HCT116 (cell line): ENCODE measurements at regions not wholly inside any gene's neighbourhood (a gene's known extent, or its start where the extent isn't known, plus 50 kb on each side); places are given as distances from the start of the nearest gene placed in this dataset.

Source experiments
- ATAC-seq: fragments of 200-7000 bp; cut with Tn5 transposase; 2 replicates; pipeline ENCODE4 v1.9.1; 2020; ENCODE audit warnings: mild to moderate bottlenecking, moderate library complexity
- BruUV-seq: library from RNA; stranded (reverse); fragments of 400-500 nt; replicated peaks from 2 replicates; lab custom pipeline; 2021; lab: Mats Ljungman, UMichigan
- CTCF ChIA-PET: fragments of 300-600 bp; sonication (Branson Sonifier 250); formaldehyde crosslinking; loops from one replicate; lab custom pipeline; 2021; ENCODE audit warnings: antibody characterized with exemption; lab: Charles Lee
- POLR2A ChIA-PET: fragments of 300-600, 350-600 bp; sonication (Branson Sonifier 250); formaldehyde crosslinking; loops from one replicate; lab custom pipeline; 2021; ENCODE audit warnings: antibody characterized with exemption; lab: Charles Lee
- RAD21 ChIA-PET, 2 experiments: fragments of 300-600 bp; sonication (Branson Sonifier 250); formaldehyde crosslinking; loops; one replicate each; lab custom pipeline; 2023; ENCODE audit warnings: low total read pairs in 2 of 2; ENCODE audit not compliant: uncharacterized antibody in 2 of 2, unreplicated experiment in 2 of 2, low non-redundant PET in 1 of 2; lab: Charles Lee
- DNase-seq: peaks from one replicate; pipeline ENCODE4 v3.0.0-alpha.2; 2010; ENCODE audit warnings: low read depth, low spot score
- H2AFZ ChIP-seq: fragments of 200-600 bp; shearing (Covaris generic), sonication (generic); 2 replicates; pipeline ENCODE4 v1.6.1; 2017; ENCODE audit warnings: low read depth, mixed run types, mixed read lengths, antibody characterized with exemption, low read length; ENCODE audit not compliant: poor library complexity, severe bottlenecking
- H3K27ac ChIP-seq: 2 replicates; pipeline ENCODE4 v1.5.1; 2012; ENCODE audit warnings: low read depth, low read length
- H3K27me3 ChIP-seq: fragments of 200-600 bp; sonication (generic); 2 replicates; pipeline ENCODE4 v1.6.1; 2016; ENCODE audit warnings: mixed run types, low read length, mixed read lengths; ENCODE audit not compliant: insufficient read depth
- H3K36me3 ChIP-seq, 2 experiments: fragments of 200-500 bp in 1 of 2; fragments of 200-600 bp in 1 of 2; sonication (Bioruptor generic) in 1 of 2; sonication (generic) in 1 of 2; 2 replicates each; pipeline versions ENCODE4 v1.5.1 to v1.6.1; 2014 to 2016; ENCODE audit warnings: low read length in 2 of 2, inconsistent platforms in 1 of 2, mixed read lengths in 1 of 2, mixed run types in 1 of 2; ENCODE audit not compliant: insufficient read depth in 2 of 2, control insufficient read depth in 1 of 2
- H3K4me1 ChIP-seq, 2 experiments: fragments of 200-600 bp in 1 of 2; sonication (generic) in 1 of 2; 2 replicates each; pipeline versions ENCODE4 v1.5.1 to v1.6.1; 2012 to 2017; ENCODE audit warnings: low read length in 2 of 2, inconsistent platforms in 1 of 2, mild to moderate bottlenecking in 1 of 2, mixed read lengths in 1 of 2, mixed run types in 1 of 2, moderate library complexity in 1 of 2; ENCODE audit not compliant: insufficient read depth in 2 of 2, control insufficient read depth in 1 of 2
- H3K4me2 ChIP-seq: fragments of 200-600 bp; sonication (generic); 2 replicates; pipeline ENCODE4 v1.6.1; 2017; ENCODE audit warnings: mixed run types, low read length, mixed read lengths
- H3K4me3 ChIP-seq, 2 experiments: fragments of 200-600 bp in 1 of 2; sonication (generic) in 1 of 2; replicated peaks in 1 of 2; 2 replicates each; pipeline ENCODE4 v1.5.1; 2011 to 2016; ENCODE audit warnings: low read length in 2 of 2, control low read depth in 1 of 2, low read depth in 1 of 2, mild to moderate bottlenecking in 1 of 2, mixed read lengths in 1 of 2, mixed run types in 1 of 2
- H3K79me2 ChIP-seq: fragments of 200-600 bp; sonication (generic); 2 replicates; pipeline ENCODE4 v1.6.1; 2017; ENCODE audit warnings: mild to moderate bottlenecking, mixed run types, low read length, moderate library complexity, mixed read lengths; ENCODE audit not compliant: insufficient read depth
- H3K9ac ChIP-seq: fragments of 200-600 bp; sonication (generic); 2 replicates; pipeline ENCODE4 v1.6.1; 2016; ENCODE audit warnings: low read length, mixed read lengths
- H3K9me2 ChIP-seq: fragments of 200-600 bp; sonication (generic), shearing (Covaris generic); 2 replicates; pipeline ENCODE4 v1.6.1; 2017; ENCODE audit warnings: mixed run types, mild to moderate bottlenecking, moderate library complexity; ENCODE audit not compliant: insufficient read depth
- H3K9me3 ChIP-seq, 2 experiments: fragments of 200-500 bp in 1 of 2; fragments of 200-600 bp in 1 of 2; sonication (Bioruptor generic) in 1 of 2; sonication (generic) in 1 of 2; 2 replicates each; pipeline ENCODE4 v1.6.1; 2014 to 2017; ENCODE audit warnings: low read length in 2 of 2, mixed read lengths in 2 of 2, inconsistent platforms in 1 of 2, low read depth in 1 of 2, mild to moderate bottlenecking in 1 of 2, mixed run types in 1 of 2, moderate library complexity in 1 of 2; ENCODE audit not compliant: control insufficient read depth in 1 of 2, insufficient read depth in 1 of 2
- H4K20me1 ChIP-seq: fragments of 200-600 bp; sonication (generic), shearing (Covaris generic); 2 replicates; pipeline ENCODE4 v1.6.1; 2017; ENCODE audit warnings: mixed run types, mild to moderate bottlenecking, moderate library complexity; ENCODE audit not compliant: insufficient read depth
- CTCF ChIP-seq, 3 experiments: fragments of 200-600 bp in 1 of 3; sonication (generic) in 1 of 3; IDR thresholded peaks in 2 of 3; conservative IDR thresholded peaks in 1 of 3; 2 replicates each; pipeline ENCODE4 v1.5.1; 2012 to 2017; ENCODE audit warnings: low read depth in 2 of 3, low read length in 2 of 3, antibody characterized with exemption in 1 of 3, borderline replicate concordance in 1 of 3, control low read depth in 1 of 3, mild to moderate bottlenecking in 1 of 3, mixed read lengths in 1 of 3, mixed run types in 1 of 3, moderate library complexity in 1 of 3; ENCODE audit not compliant: insufficient read depth in 1 of 3
- EZH2phosphoT487 ChIP-seq: fragments of 200-600 bp; IDR thresholded peaks from 2 replicates; pipeline ENCODE4 v1.6.1; 2018; ENCODE audit warnings: antibody characterized with exemption, borderline replicate concordance
- FOSL1 ChIP-seq: IDR thresholded peaks from 2 replicates; pipeline ENCODE4 v1.6.1; 2012; ENCODE audit warnings: low read depth
- JUND ChIP-seq: IDR thresholded peaks from 2 replicates; pipeline ENCODE4 v1.6.1; 2012
- POLR2A ChIP-seq: IDR thresholded peaks from 2 replicates; pipeline ENCODE4 v1.7.0; 2011; ENCODE audit warnings: borderline replicate concordance; ENCODE audit not compliant: insufficient read depth, insufficient read length; ENCODE audit errors: extremely low read depth
- TCF7L2 ChIP-seq: IDR thresholded peaks from 2 replicates; pipeline ENCODE4 v1.7.0; 2011; ENCODE audit warnings: borderline replicate concordance, inconsistent platforms; ENCODE audit not compliant: insufficient read depth, insufficient read length; ENCODE audit errors: extremely low read depth
- ZBTB33 ChIP-seq: IDR thresholded peaks from 2 replicates; pipeline ENCODE4 v1.6.1; 2011; ENCODE audit warnings: mild to moderate bottlenecking, low read length, moderate library complexity; ENCODE audit not compliant: insufficient replicate concordance; ENCODE audit errors: extremely low read depth
- ZFX ChIP-seq: fragments of 450-650 bp; IDR thresholded peaks from 2 replicates; pipeline ENCODE4 v1.6.1; 2017
- intact Hi-C: fragments of 100-400 bp; cut with micrococcal nuclease; formaldehyde crosslinking; loops from 2 replicates; pipeline ENCODE4 v1.10.0; 2022

- ChIA-PET POLR2A (no interaction called here), RAD21 (no interaction called here), CTCF (interaction anchor here (0.6 kb wide), 1 partner anchor 57 kb away, joined by 3 read pairs; no protein-coding TSS in a partner anchor)
- H3K27me3 ChIP-seq = no peaks in the 10 kb centered on the region
- ATAC-seq (no peak), DNase-seq (no peak)
- H3K4me1 ChIP-seq = peaks cover 0 to 11% of the 10 kb centered on the region in 2 experiments; a peak in 1 of 4 replicates
- H3K4me3 ChIP-seq = no peak overlapping the region
- H3K4me2 ChIP-seq = no peak overlapping the region
- H3K79me2 ChIP-seq = no peaks in the 10 kb centered on the region
- H3K9me3 ChIP-seq = peaks cover 4 to 12% of the 10 kb centered on the region in 2 experiments; a peak in 2 of 4 replicates
- intact Hi-C loops = no loop called here
- no peaks in the 10 kb centered on the region for H4K20me1 ChIP-seq
- no TSS peak for BruUV-seq
- no peak overlapping the region for H3K9ac ChIP-seq
- TF ChIP-seq ZBTB33 (no peak), FOSL1 (no peak)
- no peaks in the 10 kb centered on the region for H3K36me3 ChIP-seq
- no peak overlapping the region for H3K27ac ChIP-seq
- no peaks in the 10 kb centered on the region for H3K9me2 ChIP-seq
- no peak overlapping the region for H2AFZ ChIP-seq
These were observed 85.5 kb upstream of the PPP1R26 start for GRCh38 chr9:135394131-135394530.

- intact Hi-C loops = no loop called here
- H3K27me3 ChIP-seq = no peaks in the 10 kb centered on the region
- DNase-seq = no peak
- ChIA-PET CTCF (no interaction called here), RAD21 (no interaction called here), POLR2A (no interaction called here)
- H3K27ac ChIP-seq = no peak overlapping the region
- H3K4me2 ChIP-seq = no peak overlapping the region
- BruUV-seq = no TSS peak
- H3K9me3 ChIP-seq = peaks cover 4 to 12% of the 10 kb centered on the region in 2 experiments; a peak in 2 of 4 replicates
- H3K9ac ChIP-seq = no peak overlapping the region
- H3K4me3 ChIP-seq = no peak overlapping the region
- peaks cover 0 to 11% of the 10 kb centered on the region in 2 experiments; a peak in 1 of 4 replicates for H3K4me1 ChIP-seq
- TF ChIP-seq CTCF (IDR thresholded peaks at IDR 0.05 in 2 of 3, conservative IDR thresholded peaks at IDR 0.05 in 1 of 3; ENCODE audit: borderline replicate concordance in 1 of 3, insufficient read depth in 1 of 3, low read depth in 2 of 3, low read length in 2 of 3) (no peak), EZH2phosphoT487 (no peak), FOSL1 (no peak), TCF7L2 (no peak), ZBTB33 (no peak), JUND (no peak), ZFX (no peak), POLR2A (no peak)
- no peaks in the 10 kb centered on the region for H4K20me1 ChIP-seq
- no peaks in the 10 kb centered on the region for H3K9me2 ChIP-seq
- no peaks in the 10 kb centered on the region for H3K36me3 ChIP-seq
- no peak overlapping the region for H2AFZ ChIP-seq
- no peak for ATAC-seq
- H3K79me2 ChIP-seq = no peaks in the 10 kb centered on the region
These were observed 84.6 kb upstream of the PPP1R26 start for GRCh38 chr9:135394699-135395645.
